HCT116 (cell line): ENCODE measurements at regions not wholly inside any gene's neighbourhood (a gene's known extent, or its start where the extent isn't known, plus 50 kb on each side); places are given as distances from the start of the nearest gene placed in this dataset.

ENCODE experiments used
- ATAC-seq: fragments of 200-7000 bp; cut with Tn5 transposase; 2 replicates; pipeline ENCODE4 v1.9.1; 2020; ENCODE audit warnings: mild to moderate bottlenecking, moderate library complexity
- BruUV-seq: library from RNA; stranded (reverse); fragments of 400-500 nt; replicated peaks from 2 replicates; lab custom pipeline; 2021; lab: Mats Ljungman, UMichigan
- CTCF ChIA-PET: fragments of 300-600 bp; sonication (Branson Sonifier 250); formaldehyde crosslinking; loops from one replicate; lab custom pipeline; 2021; ENCODE audit warnings: antibody characterized with exemption; lab: Charles Lee
- POLR2A ChIA-PET: fragments of 300-600, 350-600 bp; sonication (Branson Sonifier 250); formaldehyde crosslinking; loops from one replicate; lab custom pipeline; 2021; ENCODE audit warnings: antibody characterized with exemption; lab: Charles Lee
- RAD21 ChIA-PET, 2 experiments: fragments of 300-600 bp; sonication (Branson Sonifier 250); formaldehyde crosslinking; loops; one replicate each; lab custom pipeline; 2023; ENCODE audit warnings: low total read pairs in 2 of 2; ENCODE audit not compliant: uncharacterized antibody in 2 of 2, unreplicated experiment in 2 of 2, low non-redundant PET in 1 of 2; lab: Charles Lee
- DNase-seq: peaks from one replicate; pipeline ENCODE4 v3.0.0-alpha.2; 2010; ENCODE audit warnings: low read depth, low spot score
- H2AFZ ChIP-seq: fragments of 200-600 bp; shearing (Covaris generic), sonication (generic); 2 replicates; pipeline ENCODE4 v1.6.1; 2017; ENCODE audit warnings: low read depth, mixed run types, mixed read lengths, antibody characterized with exemption, low read length; ENCODE audit not compliant: poor library complexity, severe bottlenecking
- H3K27ac ChIP-seq: 2 replicates; pipeline ENCODE4 v1.5.1; 2012; ENCODE audit warnings: low read depth, low read length
- H3K27me3 ChIP-seq: fragments of 200-600 bp; sonication (generic); 2 replicates; pipeline ENCODE4 v1.6.1; 2016; ENCODE audit warnings: mixed run types, low read length, mixed read lengths; ENCODE audit not compliant: insufficient read depth
- H3K36me3 ChIP-seq, 2 experiments: fragments of 200-500 bp in 1 of 2; fragments of 200-600 bp in 1 of 2; sonication (Bioruptor generic) in 1 of 2; sonication (generic) in 1 of 2; 2 replicates each; pipeline versions ENCODE4 v1.5.1 to v1.6.1; 2014 to 2016; ENCODE audit warnings: low read length in 2 of 2, inconsistent platforms in 1 of 2, mixed read lengths in 1 of 2, mixed run types in 1 of 2; ENCODE audit not compliant: insufficient read depth in 2 of 2, control insufficient read depth in 1 of 2
- H3K4me1 ChIP-seq, 2 experiments: fragments of 200-600 bp in 1 of 2; sonication (generic) in 1 of 2; 2 replicates each; pipeline versions ENCODE4 v1.5.1 to v1.6.1; 2012 to 2017; ENCODE audit warnings: low read length in 2 of 2, inconsistent platforms in 1 of 2, mild to moderate bottlenecking in 1 of 2, mixed read lengths in 1 of 2, mixed run types in 1 of 2, moderate library complexity in 1 of 2; ENCODE audit not compliant: insufficient read depth in 2 of 2, control insufficient read depth in 1 of 2
- H3K4me2 ChIP-seq: fragments of 200-600 bp; sonication (generic); 2 replicates; pipeline ENCODE4 v1.6.1; 2017; ENCODE audit warnings: mixed run types, low read length, mixed read lengths
- H3K4me3 ChIP-seq, 2 experiments: fragments of 200-600 bp in 1 of 2; sonication (generic) in 1 of 2; replicated peaks in 1 of 2; 2 replicates each; pipeline ENCODE4 v1.5.1; 2011 to 2016; ENCODE audit warnings: low read length in 2 of 2, control low read depth in 1 of 2, low read depth in 1 of 2, mild to moderate bottlenecking in 1 of 2, mixed read lengths in 1 of 2, mixed run types in 1 of 2
- H3K79me2 ChIP-seq: fragments of 200-600 bp; sonication (generic); 2 replicates; pipeline ENCODE4 v1.6.1; 2017; ENCODE audit warnings: mild to moderate bottlenecking, mixed run types, low read length, moderate library complexity, mixed read lengths; ENCODE audit not compliant: insufficient read depth
- H3K9ac ChIP-seq: fragments of 200-600 bp; sonication (generic); 2 replicates; pipeline ENCODE4 v1.6.1; 2016; ENCODE audit warnings: low read length, mixed read lengths
- H3K9me2 ChIP-seq: fragments of 200-600 bp; sonication (generic), shearing (Covaris generic); 2 replicates; pipeline ENCODE4 v1.6.1; 2017; ENCODE audit warnings: mixed run types, mild to moderate bottlenecking, moderate library complexity; ENCODE audit not compliant: insufficient read depth
- H3K9me3 ChIP-seq, 2 experiments: fragments of 200-500 bp in 1 of 2; fragments of 200-600 bp in 1 of 2; sonication (Bioruptor generic) in 1 of 2; sonication (generic) in 1 of 2; 2 replicates each; pipeline ENCODE4 v1.6.1; 2014 to 2017; ENCODE audit warnings: low read length in 2 of 2, mixed read lengths in 2 of 2, inconsistent platforms in 1 of 2, low read depth in 1 of 2, mild to moderate bottlenecking in 1 of 2, mixed run types in 1 of 2, moderate library complexity in 1 of 2; ENCODE audit not compliant: control insufficient read depth in 1 of 2, insufficient read depth in 1 of 2
- H4K20me1 ChIP-seq: fragments of 200-600 bp; sonication (generic), shearing (Covaris generic); 2 replicates; pipeline ENCODE4 v1.6.1; 2017; ENCODE audit warnings: mixed run types, mild to moderate bottlenecking, moderate library complexity; ENCODE audit not compliant: insufficient read depth
- CTCF ChIP-seq, 3 experiments: fragments of 200-600 bp in 1 of 3; sonication (generic) in 1 of 3; IDR thresholded peaks in 2 of 3; conservative IDR thresholded peaks in 1 of 3; 2 replicates each; pipeline ENCODE4 v1.5.1; 2012 to 2017; ENCODE audit warnings: low read depth in 2 of 3, low read length in 2 of 3, antibody characterized with exemption in 1 of 3, borderline replicate concordance in 1 of 3, control low read depth in 1 of 3, mild to moderate bottlenecking in 1 of 3, mixed read lengths in 1 of 3, mixed run types in 1 of 3, moderate library complexity in 1 of 3; ENCODE audit not compliant: insufficient read depth in 1 of 3
- EGR1 ChIP-seq: IDR thresholded peaks from 2 replicates; pipeline ENCODE4 v1.6.1; 2012; ENCODE audit warnings: low read depth
- ELF1 ChIP-seq: IDR thresholded peaks from 2 replicates; pipeline ENCODE4 v1.6.1; 2012; ENCODE audit warnings: low read depth, borderline replicate concordance
- SRF ChIP-seq: IDR thresholded peaks from 2 replicates; pipeline ENCODE4 v1.6.1; 2012; ENCODE audit warnings: low read depth
- ZFX ChIP-seq: fragments of 450-650 bp; IDR thresholded peaks from 2 replicates; pipeline ENCODE4 v1.6.1; 2017
- ZNF274 ChIP-seq: fragments of 200-500 bp; sonication (Bioruptor generic); IDR thresholded peaks from 2 replicates; pipeline ENCODE4 v1.6.1; 2014; ENCODE audit warnings: mild to moderate bottlenecking, low read depth, low read length, inconsistent platforms
- intact Hi-C: fragments of 100-400 bp; cut with micrococcal nuclease; formaldehyde crosslinking; loops from 2 replicates; pipeline ENCODE4 v1.10.0; 2022
- TF ChIP-seq, protein P1 (sequence below): IDR thresholded peaks from 2 replicates; pipeline ENCODE4 v1.6.1; 2012

- ATAC-seq = no peak
- Histone ChIP-seq H3K4me3 (no peak overlapping the region), H3K36me3 (no peaks in the 10 kb centered on the region), H3K79me2 (no peaks in the 10 kb centered on the region), H3K27ac (no peak overlapping the region), H3K9ac (no peak overlapping the region), H3K4me2 (no peak overlapping the region), H3K9me3 (no peaks in the 10 kb centered on the region), H3K27me3 (no peaks in the 10 kb centered on the region), H2AFZ (no peak overlapping the region), H3K4me1 (no peaks in the 10 kb centered on the region), H3K9me2 (no peaks in the 10 kb centered on the region), H4K20me1 (no peaks in the 10 kb centered on the region)
- DNase-seq = no peak
- intact Hi-C loops = no loop called here
- ChIA-PET CTCF (no interaction called here), POLR2A (no interaction called here), RAD21 (no interaction called here)
- no peak for TF ChIP-seq CTCF (IDR thresholded peaks at IDR 0.05 in 2 of 3, conservative IDR thresholded peaks at IDR 0.05 in 1 of 3; ENCODE audit: borderline replicate concordance in 1 of 3, insufficient read depth in 1 of 3, low read depth in 2 of 3, low read length in 2 of 3)
- TF ChIP-seq SRF = no peak
- TF ChIP-seq ELF1 = no peak
- no peak for TF ChIP-seq ZNF274
- TF ChIP-seq ZFX = no peak
- no TSS peak for BruUV-seq
These were observed 269.3 kb downstream of the POLR1F start for GRCh38 chr7:19439517-19439916.

DNA sequence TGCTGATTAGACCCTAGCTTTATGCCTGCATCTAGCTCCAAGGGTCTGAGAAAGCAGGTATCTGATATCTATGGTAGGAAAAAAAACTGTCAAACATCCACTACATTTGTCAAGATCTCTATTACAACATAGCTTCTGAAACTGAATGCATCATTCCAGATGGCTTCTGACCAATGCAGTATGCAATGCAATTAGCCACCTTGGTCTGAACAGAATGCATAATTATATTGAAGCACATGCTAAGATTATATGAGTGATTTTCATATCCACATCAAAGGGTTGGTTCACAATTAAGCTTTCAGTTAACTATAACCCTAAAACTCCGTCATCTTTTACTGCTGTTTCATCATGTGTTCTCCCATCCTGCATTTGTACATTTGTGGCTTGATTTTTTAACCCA is 271.4 kb downstream of the POLR1F start:
- H2AFZ ChIP-seq = no peak overlapping the region
- BruUV-seq = no TSS peak
- CTCF ChIA-PET = interaction anchor here (1.2 kb wide), 1 partner anchor 54 kb away, joined by 3 read pairs; no protein-coding TSS in a partner anchor
- H3K4me3 ChIP-seq = no peak overlapping the region
- H3K9me2 ChIP-seq = no peaks in the 10 kb centered on the region
- no peak for DNase-seq
- H3K36me3 ChIP-seq = no peaks in the 10 kb centered on the region
- no peaks in the 10 kb centered on the region for H3K27me3 ChIP-seq
- POLR2A ChIA-PET = no interaction called here
- H3K9me3 ChIP-seq = no peaks in the 10 kb centered on the region
- no peak overlapping the region for H3K27ac ChIP-seq
- H3K9ac ChIP-seq = no peak overlapping the region
- H3K4me1 ChIP-seq = no peaks in the 10 kb centered on the region
- no peak overlapping the region for H3K4me2 ChIP-seq
- no peaks in the 10 kb centered on the region for H3K79me2 ChIP-seq
- RAD21 ChIA-PET = no interaction called here
- TF ChIP-seq ELF1 (no peak), EGR1 (no peak)
- TF ChIP-seq, protein P1, sequence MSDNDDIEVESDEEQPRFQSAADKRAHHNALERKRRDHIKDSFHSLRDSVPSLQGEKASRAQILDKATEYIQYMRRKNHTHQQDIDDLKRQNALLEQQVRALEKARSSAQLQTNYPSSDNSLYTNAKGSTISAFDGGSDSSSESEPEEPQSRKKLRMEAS = no peak
- no peaks in the 10 kb centered on the region for H4K20me1 ChIP-seq
- ATAC-seq = no peak
- intact Hi-C loops = no loop called here
